ENCODE measurements at regions not wholly inside any gene's neighbourhood (a gene's known extent, or its start where the extent isn't known, plus 50 kb on each side); places are given as distances from the start of the nearest gene placed in this dataset.
"Not testable (repeated sequence)": the region's sequence is repeated elsewhere in the genome, so short reads cannot be mapped to it uniquely, and the experiment has no call there.

GRCh38 chr18:47399475-47399874, 148.0 kb upstream of the SKOR2 start:
- no peak for DNase-seq

- peak; percentile 7 for DNase-seq
These were observed 146.3 kb upstream of the SKOR2 start for GRCh38 chr18:47397671-47398319.

GRCh38 chr18:47391665-47392064, 140.2 kb upstream of the SKOR2 start:
- DNase-seq, result no peak

- no peak for DNase-seq
These were observed 139.1 kb upstream of the SKOR2 start for GRCh38 chr18:47390410-47391024.

DNA sequence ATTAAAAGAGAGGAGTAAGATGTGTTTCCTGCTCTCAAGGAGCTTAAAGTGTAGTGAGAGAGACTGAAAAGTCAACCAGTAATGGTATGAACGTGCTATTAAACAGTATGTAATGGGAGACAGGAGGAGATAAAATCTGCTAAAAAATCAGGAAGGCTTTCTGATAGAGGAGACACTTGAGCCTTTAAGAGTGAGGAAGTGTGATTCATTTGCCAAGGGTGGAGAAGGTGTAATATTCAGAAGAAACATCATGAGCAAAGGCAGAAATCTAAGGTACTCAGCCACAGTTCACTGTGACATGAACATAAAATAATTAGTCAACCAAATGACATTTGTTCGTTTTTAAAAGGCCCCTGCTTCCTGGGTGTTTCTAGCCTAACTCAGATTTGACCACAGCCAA, 137.8 kb upstream of the SKOR2 start:
- DNase-seq, result no peak

- DNase-seq, result no peak
These were observed 136.4 kb upstream of the SKOR2 start for GRCh38 chr18:47387864-47388263.

DNA sequence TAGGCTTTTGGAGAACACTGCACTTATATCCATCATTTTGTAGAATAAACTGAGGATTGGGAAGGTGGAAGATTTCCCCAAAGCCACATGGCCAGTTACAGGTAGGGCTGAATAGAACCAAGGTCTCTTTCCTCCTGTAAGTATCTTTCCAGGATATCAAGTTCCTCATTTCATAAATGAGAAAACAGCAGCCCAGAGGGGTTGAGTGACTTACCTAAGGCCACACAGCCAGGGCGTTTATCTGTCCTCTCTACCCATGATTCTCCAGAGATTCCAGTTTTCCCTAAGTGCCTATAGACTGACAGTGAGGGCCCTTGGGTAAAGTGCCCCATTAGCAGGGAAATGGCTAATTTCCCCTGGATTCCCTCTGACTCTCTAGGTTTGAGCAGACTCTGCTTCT, 132.3 kb upstream of the SKOR2 start:
- DNase-seq, result no peak

DNA sequence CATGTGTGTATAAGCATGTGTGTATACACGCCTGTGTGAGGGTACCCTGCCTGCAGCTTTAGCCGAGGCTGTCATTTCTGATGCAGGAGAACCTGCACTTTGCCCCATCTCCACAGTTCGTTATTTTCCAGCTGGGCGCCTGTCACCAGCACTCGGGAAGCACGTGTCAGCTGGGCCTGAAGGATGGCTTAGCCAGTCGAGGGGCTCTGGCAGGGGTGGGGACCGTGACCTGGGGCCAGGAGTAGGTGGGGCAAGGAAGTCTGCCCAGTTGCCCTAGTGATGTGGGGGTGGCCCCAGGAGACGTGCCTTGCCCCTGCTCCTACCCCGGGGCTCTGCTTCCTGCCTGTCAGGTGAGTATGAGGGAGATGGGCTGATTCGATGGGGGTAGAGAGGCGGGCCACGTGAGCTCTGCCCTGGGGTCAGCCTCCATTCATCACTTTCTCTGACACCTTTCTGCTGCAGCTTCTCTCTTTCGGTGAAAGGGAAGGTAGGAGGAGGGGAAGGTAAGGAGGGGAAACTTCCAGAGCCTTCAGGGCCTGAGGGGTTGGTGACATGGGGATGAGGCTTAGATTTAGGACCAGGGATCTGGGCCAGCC, 130.6 kb upstream of the SKOR2 start:
- no peak for DNase-seq

DNA sequence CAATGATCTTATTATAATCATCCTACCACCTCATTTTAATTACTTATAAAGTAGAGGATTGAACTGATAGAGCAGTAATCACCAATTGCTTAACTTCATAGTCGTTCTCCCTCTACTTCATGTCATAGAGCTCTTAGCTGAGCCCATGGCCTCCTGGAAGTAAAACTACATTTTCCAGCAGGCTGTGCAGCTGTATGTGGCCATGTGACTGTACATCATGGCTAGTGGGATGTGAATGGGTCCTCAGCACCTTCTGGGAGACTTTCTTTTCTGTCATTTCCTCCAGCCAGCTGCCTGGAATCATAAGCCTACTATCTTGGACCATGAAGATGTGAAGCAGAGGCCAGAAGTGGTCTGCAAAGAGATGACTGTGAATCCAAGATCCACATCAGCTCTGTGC, 128.7 kb upstream of the SKOR2 start:
- no peak for DNase-seq

DNA sequence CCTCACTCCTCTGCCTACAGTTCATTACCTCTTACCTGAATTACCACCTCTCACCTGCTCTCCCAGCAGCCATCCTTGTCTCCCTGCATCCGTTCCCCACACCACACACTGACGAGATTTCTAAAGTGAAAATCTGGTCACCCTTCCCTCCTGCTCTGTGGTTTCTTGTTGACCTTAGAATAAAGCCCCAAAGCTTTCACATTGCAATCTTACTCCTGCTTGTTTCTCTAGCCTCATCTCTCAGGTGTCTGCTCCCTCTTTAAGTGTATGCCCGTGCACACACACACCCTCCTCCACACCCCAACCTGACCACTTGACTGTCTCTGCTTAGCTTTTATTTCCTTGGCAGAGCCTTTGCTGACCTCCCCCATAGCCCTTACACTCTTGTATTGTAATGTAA, 122.0 kb upstream of the SKOR2 start:
- no peak for DNase-seq

DNA sequence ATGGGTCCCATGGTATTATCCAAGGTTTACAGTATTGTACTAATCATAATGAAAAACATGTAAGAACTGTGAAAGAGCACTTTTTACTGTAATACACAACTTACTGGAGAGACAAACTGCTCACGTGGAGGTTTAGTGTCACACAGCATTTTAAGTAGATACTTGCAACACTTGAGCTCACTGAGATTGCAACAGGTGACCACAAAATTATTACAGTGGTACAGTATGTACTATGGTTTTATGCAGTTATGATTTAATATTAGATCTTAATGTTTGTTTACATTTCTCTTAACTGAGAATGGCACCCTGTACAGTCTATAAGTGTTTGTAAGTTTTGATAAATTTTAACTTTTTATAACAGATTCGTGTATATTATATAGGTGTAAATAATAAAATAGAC, 118.6 kb upstream of the SKOR2 start:
- no peak for DNase-seq

GRCh38 chr18:47354061-47354460, 102.6 kb upstream of the SKOR2 start:
- DNase-seq, result not testable (repeated sequence)

DNA sequence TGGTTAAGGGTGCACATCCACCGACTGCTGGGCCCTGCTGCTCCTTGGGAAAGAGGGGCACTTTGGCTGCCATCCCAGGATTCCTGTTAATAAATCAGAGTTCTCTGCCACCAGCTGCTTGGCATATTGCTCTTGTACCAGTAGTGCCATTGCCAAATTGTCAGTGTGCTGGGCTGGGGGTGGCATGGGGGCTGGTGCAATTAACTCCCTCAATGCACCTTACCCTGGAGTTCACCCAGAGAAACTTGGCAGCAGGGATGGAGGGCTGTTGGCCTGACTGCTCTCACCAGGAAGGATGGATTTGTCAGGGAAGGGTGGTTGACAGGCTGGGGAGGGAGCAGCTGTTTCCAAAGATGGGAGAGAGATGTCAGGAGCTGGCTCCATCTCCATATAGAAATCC, 94.6 kb upstream of the SKOR2 start:
- no peak for DNase-seq

- DNase-seq, result no peak
These were observed 93.8 kb upstream of the SKOR2 start for GRCh38 chr18:47345291-47345690.

DNA sequence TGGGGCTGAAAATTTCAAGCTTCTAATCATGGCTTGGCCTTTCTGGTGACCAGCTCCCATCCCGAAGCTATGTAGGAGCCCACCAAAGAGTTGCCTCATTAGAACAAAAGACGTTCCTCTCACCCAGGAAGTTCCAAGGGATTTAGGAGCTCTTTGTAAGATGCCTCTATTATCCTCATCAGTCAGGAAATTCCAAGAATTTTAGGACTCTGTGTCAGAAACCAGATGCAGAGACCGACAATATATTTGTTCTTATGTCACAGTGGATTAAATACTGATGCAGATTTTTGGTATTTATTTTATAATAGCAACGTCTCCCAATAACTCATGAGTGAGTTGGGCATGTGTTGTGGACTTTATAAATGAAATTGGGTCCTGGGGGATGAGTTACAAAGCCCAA, 91.8 kb upstream of the SKOR2 start:
- DNase-seq, result no peak

- DNase-seq, result no peak
These were observed 91.1 kb upstream of the SKOR2 start for GRCh38 chr18:47342566-47342965.

DNA sequence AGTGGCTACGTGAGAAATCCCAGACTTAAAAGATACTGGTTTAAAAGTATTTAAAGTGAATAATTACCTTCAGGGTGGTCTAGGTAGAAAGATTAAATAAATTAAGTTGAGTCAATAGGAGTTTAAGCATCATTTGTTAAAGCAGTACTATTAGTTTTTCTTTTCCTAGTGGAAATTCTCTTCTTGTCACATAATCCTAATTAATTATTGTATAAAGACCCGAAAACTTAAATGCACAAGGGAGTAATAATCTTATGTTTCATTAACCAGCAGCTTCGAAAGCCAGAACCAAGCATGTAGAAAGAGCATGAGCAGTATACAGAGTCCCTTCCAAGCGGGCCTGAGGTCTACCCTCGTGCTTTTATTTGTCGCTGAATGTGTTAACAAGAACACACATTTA, 90.2 kb upstream of the SKOR2 start:
- no peak for DNase-seq

DNA sequence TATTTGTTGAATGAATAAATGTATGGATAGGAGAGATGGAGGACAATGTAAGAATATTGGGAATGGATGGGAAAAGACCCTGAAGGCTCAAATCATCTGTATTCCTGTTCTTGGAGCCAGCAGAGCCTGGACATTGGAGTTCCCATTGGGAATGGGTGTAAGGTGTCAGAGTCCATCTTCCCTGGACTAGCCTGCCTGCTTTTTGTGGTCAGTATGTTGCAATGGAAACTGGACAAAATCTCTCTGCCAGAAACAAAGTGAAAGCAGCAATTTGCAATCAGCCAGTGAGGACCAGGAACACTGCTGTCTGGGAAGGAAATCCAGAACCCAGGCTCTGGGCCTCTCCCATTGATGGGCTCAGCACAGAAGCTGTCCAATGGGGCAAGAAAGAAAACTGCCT, 83.5 kb upstream of the SKOR2 start:
- no peak for DNase-seq

- DNase-seq, result no peak
These were observed 82.6 kb upstream of the SKOR2 start for GRCh38 chr18:47333926-47334635.

DNA sequence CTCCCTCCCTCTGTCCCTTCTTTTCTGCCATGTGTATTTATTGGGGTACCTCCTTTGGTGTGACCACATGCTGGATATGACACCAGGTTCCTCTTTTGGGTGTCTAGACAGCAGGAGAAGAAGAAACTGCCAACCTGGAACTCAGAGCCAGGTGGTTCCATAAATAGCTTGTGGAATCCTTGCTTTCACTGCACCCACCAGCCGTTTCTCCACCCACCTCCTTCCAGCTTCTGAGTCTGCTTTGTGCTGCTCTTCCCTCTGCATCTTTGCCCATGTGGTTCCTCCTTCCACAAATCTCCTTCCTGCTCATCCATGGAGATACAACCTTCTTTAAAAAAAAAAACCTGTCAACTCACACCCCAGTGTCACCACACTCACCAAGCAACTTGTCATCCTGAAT, 80.2 kb upstream of the SKOR2 start:
- DNase-seq, result no peak

DNA sequence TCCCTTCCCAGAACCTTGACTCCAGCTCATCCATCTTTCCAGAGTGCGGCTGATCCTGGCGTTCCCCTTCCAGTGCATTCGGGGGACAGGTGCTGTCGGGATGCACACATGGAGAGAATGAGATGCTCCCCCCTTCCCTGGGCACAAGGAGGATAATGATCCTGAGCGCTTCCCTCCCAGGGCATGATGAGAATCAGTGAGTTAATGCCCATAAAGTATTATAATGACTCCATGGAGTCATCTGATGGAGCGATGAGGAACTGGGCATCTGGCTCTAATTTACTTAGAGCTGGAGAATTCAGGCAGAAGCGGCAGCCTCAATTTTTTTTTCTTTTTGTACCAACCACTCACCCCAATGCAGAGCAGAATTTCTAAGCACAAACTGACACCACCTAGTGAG, 79.6 kb upstream of the SKOR2 start:
- no peak for DNase-seq

GRCh38 chr18:47323158-47323557, 71.7 kb upstream of the SKOR2 start:
- DNase-seq, result no peak

GRCh38 chr18:47321815-47322214, 70.4 kb upstream of the SKOR2 start:
- no peak for DNase-seq

GRCh38 chr18:47317824-47318508, 66.5 kb upstream of the SKOR2 start:
- no peak for DNase-seq

All from inflammatory macrophage treated with lipopolysaccharide for 4 hours (primary cell).